GM23248 (cell line): ENCODE measurements at regions not wholly inside any gene's neighbourhood (a gene's known extent, or its start where the extent isn't known, plus 50 kb on each side); places are given as distances from the start of the nearest gene placed in this dataset.
"Not testable (repeated sequence)": the region's sequence is repeated elsewhere in the genome, so short reads cannot be mapped to it uniquely, and the experiment has no call there.

Experiments used
- DNase-seq: peaks from one replicate; pipeline ENCODE4 v3.0.0-alpha.2; 2015
- H2AFZ ChIP-seq: fragments of 200-600 bp; sonication (generic); 2 replicates; pipeline ENCODE4 v1.6.1; 2016; ENCODE audit warnings: antibody characterized with exemption
- H3F3A ChIP-seq: fragments of 200-600 bp; sonication (generic); 2 replicates; pipeline ENCODE4 v1.6.1; 2016; ENCODE audit warnings: mild to moderate bottlenecking, antibody characterized with exemption, mixed run types; ENCODE audit not compliant: insufficient read depth
- H3K27ac ChIP-seq: fragments of 200-600 bp; sonication (generic); 2 replicates; pipeline ENCODE4 v1.5.1; 2016; ENCODE audit warnings: mild to moderate bottlenecking
- H3K27me3 ChIP-seq: fragments of 200-600 bp; sonication (generic); replicated peaks from 2 replicates; pipeline ENCODE4 v1.6.1; 2016; ENCODE audit warnings: mild to moderate bottlenecking; ENCODE audit not compliant: insufficient read depth
- H3K36me3 ChIP-seq: fragments of 200-600 bp; sonication (generic); 2 replicates; pipeline ENCODE4 v1.6.1; 2016; ENCODE audit warnings: low read depth, mild to moderate bottlenecking
- H3K4me1 ChIP-seq: fragments of 200-600 bp; sonication (generic); 2 replicates; pipeline ENCODE4 v1.6.1; 2016; ENCODE audit warnings: mild to moderate bottlenecking; ENCODE audit not compliant: insufficient read depth
- H3K4me2 ChIP-seq: fragments of 200-600 bp; sonication (generic); one replicate; pipeline ENCODE4 v1.6.1; 2016; ENCODE audit warnings: mild to moderate bottlenecking; ENCODE audit not compliant: unreplicated experiment
- H3K4me3 ChIP-seq: fragments of 200-600 bp; sonication (generic); 2 replicates; pipeline ENCODE4 v1.5.1; 2016; ENCODE audit warnings: mild to moderate bottlenecking
- H3K79me2 ChIP-seq: fragments of 200-600 bp; sonication (generic); 2 replicates; pipeline ENCODE4 v1.6.1; 2016; ENCODE audit warnings: mild to moderate bottlenecking; ENCODE audit not compliant: insufficient read depth
- H3K9ac ChIP-seq: fragments of 200-600 bp; sonication (generic); 2 replicates; pipeline ENCODE4 v1.6.1; 2016; ENCODE audit warnings: mild to moderate bottlenecking
- H3K9me2 ChIP-seq: fragments of 200-600 bp; sonication (generic); 2 replicates; pipeline ENCODE4 v1.6.1; 2016; ENCODE audit warnings: mixed run types, mild to moderate bottlenecking, moderate library complexity; ENCODE audit not compliant: insufficient read depth
- H3K9me3 ChIP-seq: fragments of 200-600 bp; sonication (generic); one replicate; pipeline ENCODE4 v1.6.1; 2017; ENCODE audit warnings: low read depth
- H4K20me1 ChIP-seq: fragments of 200-600 bp; sonication (generic); 2 replicates; pipeline ENCODE4 v1.6.0; 2016; ENCODE audit not compliant: insufficient read depth
- EZH2 ChIP-seq: fragments of 200-600 bp; sonication (generic); IDR thresholded peaks from 2 replicates; pipeline ENCODE4 v1.6.1; 2018; ENCODE audit warnings: antibody characterized with exemption, mild to moderate bottlenecking; ENCODE audit not compliant: insufficient read depth, poor library complexity, severe bottlenecking
- EZH2phosphoT487 ChIP-seq: fragments of 200-600 bp; sonication (generic); IDR thresholded peaks from 2 replicates; pipeline ENCODE4 v1.6.1; 2018; ENCODE audit warnings: antibody characterized with exemption, moderate library complexity, mild to moderate bottlenecking, low read depth; ENCODE audit not compliant: insufficient read depth
- WGBS, 2 experiments: methylation state at CpG; one replicate each; pipeline ENCODE4 v1.1.6; 2015 to 2017; ENCODE audit warnings: low lambda C conversion rate in 2 of 2, low coverage in 1 of 2; ENCODE audit errors: missing lambda C conversion rate in 2 of 2; 5-methylcytosine and 5-hydroxymethylcytosine counted together
- in situ Hi-C: fragments of 300-500 bp; cut with MboI; formaldehyde crosslinking; loops from 2 replicates; pipeline ENCODE4 v1.15.0; 2020

DNA sequence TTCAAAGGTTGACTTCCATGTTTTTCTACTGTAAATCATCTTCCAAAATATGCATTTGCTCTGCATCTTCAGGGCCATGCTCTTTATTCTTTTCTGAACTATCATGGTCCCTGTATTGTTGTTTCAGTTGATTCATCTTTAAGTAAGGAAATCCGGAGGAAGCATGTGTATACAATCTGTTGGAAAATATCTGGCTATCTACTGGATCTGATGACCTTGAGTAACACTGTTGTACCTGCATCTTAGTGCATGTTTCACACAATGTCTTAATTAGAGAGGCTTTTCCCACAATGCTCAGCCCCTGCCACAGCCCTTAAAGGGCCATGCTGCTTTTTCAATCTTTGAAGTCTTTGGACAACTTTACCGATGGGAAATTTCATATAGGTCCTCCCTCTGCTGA, 61.8 kb upstream of the SH3RF1 start:
- Histone ChIP-seq H3K9ac (no peak overlapping the region), H3F3A (peaks cover 21% of the 10 kb centered on the region), H3K36me3 (no peaks in the 10 kb centered on the region), H3K27me3 (no peaks in the 10 kb centered on the region), H3K4me1 (peaks cover 18% of the 10 kb centered on the region), H3K79me2 (no peaks in the 10 kb centered on the region), H3K4me2 (no peak overlapping the region), H3K4me3 (no peak overlapping the region), H3K9me2 (no peaks in the 10 kb centered on the region), H2AFZ (no peak overlapping the region), H3K9me3 (no peaks in the 10 kb centered on the region), H4K20me1 (no peaks in the 10 kb centered on the region), H3K27ac (no peak overlapping the region)
- DNase-seq: no peak
- no peak for TF ChIP-seq EZH2
- in situ Hi-C loops: no loop called here
- WGBS, 2 experiments: 61 to 67% methylated on average over 2 of the region's 2 CpGs

DNA sequence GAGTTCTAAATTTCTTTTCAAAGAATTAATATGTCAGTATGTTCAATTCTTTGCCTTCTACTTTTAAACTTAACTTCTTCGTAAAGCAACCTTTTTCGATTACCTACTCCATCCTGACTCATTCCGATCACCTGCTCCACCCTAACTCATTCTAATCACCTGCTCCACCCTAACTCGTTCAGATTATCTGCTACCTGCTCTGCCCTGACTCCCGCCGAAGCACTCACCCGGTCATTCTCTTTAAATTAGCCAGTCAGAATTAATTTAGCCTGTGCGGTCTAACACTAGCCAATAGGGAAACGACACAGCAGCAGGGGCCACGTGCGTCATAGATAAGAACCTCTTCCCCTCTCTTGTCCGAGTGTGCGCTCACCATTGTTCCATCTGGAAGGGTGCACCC, 60.1 kb upstream of the SH3RF1 start:
- H3F3A ChIP-seq: peaks cover 6% of the 10 kb centered on the region; the same call in 1 of the 2 replicates
- H3K4me2 ChIP-seq: no peak overlapping the region
- H3K9ac ChIP-seq: no peak overlapping the region
- H3K36me3 ChIP-seq: no peaks in the 10 kb centered on the region
- WGBS, 2 experiments: 77 to 80% methylated on average over 13 of the region's 13 CpGs
- no peaks in the 10 kb centered on the region for H3K79me2 ChIP-seq
- DNase-seq: no peak
- H2AFZ ChIP-seq: no peak overlapping the region
- H3K4me3 ChIP-seq: no peak overlapping the region
- H4K20me1 ChIP-seq: no peaks in the 10 kb centered on the region
- H3K9me2 ChIP-seq: no peaks in the 10 kb centered on the region
- TF ChIP-seq EZH2phosphoT487 (no peak), EZH2 (no peak)
- H3K9me3 ChIP-seq: no peaks in the 10 kb centered on the region
- H3K27ac ChIP-seq: no peak overlapping the region
- in situ Hi-C loops: no loop called here
- no peaks in the 10 kb centered on the region for H3K27me3 ChIP-seq
- H3K4me1 ChIP-seq: peaks cover 11% of the 10 kb centered on the region

DNA sequence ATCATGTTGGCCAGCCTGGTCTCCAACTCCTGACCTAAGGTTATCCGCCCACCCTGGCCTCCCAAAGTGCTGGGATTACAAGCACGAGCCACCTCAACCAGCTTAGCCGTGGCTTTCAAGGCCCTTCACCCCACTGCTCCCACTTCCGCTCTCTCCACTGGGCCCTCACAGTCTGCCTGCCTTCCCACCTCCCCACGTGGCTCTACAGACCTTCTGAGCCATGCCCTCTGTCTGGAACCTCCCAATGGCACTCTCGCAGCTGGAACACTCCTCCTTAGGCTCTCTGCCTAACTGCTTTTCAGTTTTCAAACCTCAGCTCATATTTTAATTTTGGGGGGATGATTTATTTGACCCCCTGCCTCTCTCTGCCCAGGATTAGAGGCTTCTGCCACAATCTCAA, 59.3 kb upstream of the SH3RF1 start:
- Histone ChIP-seq H3K4me3 (no peak overlapping the region), H3K27me3 (no peaks in the 10 kb centered on the region), H3K4me2 (no peak overlapping the region), H3K9ac (no peak overlapping the region), H2AFZ (no peak overlapping the region), H3K36me3 (no peaks in the 10 kb centered on the region), H3K4me1 (peaks cover 5% of the 10 kb centered on the region), H3K9me2 (no peaks in the 10 kb centered on the region), H4K20me1 (no peaks in the 10 kb centered on the region), H3F3A (no peaks in the 10 kb centered on the region), H3K79me2 (no peaks in the 10 kb centered on the region), H3K27ac (no peak overlapping the region), H3K9me3 (no peaks in the 10 kb centered on the region)
- WGBS, 2 experiments: 70 to 73% methylated on average over 6 of the region's 6 CpGs
- TF ChIP-seq EZH2phosphoT487: no peak
- no peak for TF ChIP-seq EZH2
- no peak for DNase-seq
- in situ Hi-C loops: no loop called here

DNA sequence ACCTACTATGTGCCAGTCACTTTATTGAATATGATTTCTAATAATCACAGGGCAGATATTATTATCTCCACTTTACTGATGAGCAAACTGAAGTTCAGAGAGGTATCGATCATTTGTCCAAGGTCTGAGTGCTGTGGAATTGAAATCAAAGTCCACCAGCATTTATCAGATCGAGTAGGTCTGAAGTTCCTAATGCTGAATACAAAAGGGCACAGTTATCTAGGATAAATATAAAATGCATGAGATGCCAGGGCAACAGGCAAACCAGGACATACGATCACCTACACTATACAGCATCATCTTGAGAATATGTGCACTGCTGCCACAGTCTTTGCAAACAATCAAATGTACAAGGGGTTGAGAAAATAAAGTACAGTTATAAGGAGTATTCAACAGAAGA, 57.2 kb upstream of the SH3RF1 start:
- H3K9me3 ChIP-seq: no peaks in the 10 kb centered on the region
- no peak overlapping the region for H3K4me2 ChIP-seq
- H3K27ac ChIP-seq: no peak overlapping the region
- no peak overlapping the region for H2AFZ ChIP-seq
- H3F3A ChIP-seq: no peaks in the 10 kb centered on the region
- H3K4me3 ChIP-seq: no peak overlapping the region
- no peaks in the 10 kb centered on the region for H3K27me3 ChIP-seq
- no peaks in the 10 kb centered on the region for H3K36me3 ChIP-seq
- in situ Hi-C loops: no loop called here
- DNase-seq: no peak
- no peaks in the 10 kb centered on the region for H3K4me1 ChIP-seq
- H3K9ac ChIP-seq: no peak overlapping the region
- H3K79me2 ChIP-seq: no peaks in the 10 kb centered on the region
- no peaks in the 10 kb centered on the region for H4K20me1 ChIP-seq
- WGBS, 2 experiments: 89 to 95% methylated on average over 3 of the region's 3 CpGs
- no peak for TF ChIP-seq EZH2phosphoT487
- H3K9me2 ChIP-seq: no peaks in the 10 kb centered on the region

DNA sequence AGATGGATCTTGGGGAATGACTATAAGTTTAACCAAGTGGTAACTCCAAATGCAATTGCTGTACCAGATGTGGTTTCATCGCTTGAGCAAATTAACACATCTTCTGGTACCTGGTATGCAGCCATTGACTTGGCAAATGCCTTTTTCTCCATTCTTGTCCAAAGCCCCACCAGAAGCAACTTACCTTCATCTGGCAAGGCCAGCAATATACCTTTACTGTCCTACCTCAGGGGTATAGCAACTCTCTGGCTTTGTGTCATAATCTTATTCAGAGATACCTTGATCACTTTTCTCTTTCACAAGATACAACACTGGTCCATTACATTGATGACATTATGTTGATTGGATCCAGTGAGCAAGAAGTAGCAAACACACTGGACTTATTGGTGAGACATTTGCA, 53.2 kb upstream of the SH3RF1 start:
- DNase-seq, H3K9me3 ChIP-seq, H2AFZ ChIP-seq, H3K36me3 ChIP-seq, H3F3A ChIP-seq, in situ Hi-C loops, H3K79me2 ChIP-seq, H3K4me2 ChIP-seq, H3K4me3 ChIP-seq, H3K27me3 ChIP-seq, H4K20me1 ChIP-seq, H3K9ac ChIP-seq, H3K27ac ChIP-seq, H3K4me1 ChIP-seq, H3K9me2 ChIP-seq: not testable (repeated sequence)
- 100% methylated on average over 1 of the region's 1 CpG for WGBS, 2 experiments

DNA sequence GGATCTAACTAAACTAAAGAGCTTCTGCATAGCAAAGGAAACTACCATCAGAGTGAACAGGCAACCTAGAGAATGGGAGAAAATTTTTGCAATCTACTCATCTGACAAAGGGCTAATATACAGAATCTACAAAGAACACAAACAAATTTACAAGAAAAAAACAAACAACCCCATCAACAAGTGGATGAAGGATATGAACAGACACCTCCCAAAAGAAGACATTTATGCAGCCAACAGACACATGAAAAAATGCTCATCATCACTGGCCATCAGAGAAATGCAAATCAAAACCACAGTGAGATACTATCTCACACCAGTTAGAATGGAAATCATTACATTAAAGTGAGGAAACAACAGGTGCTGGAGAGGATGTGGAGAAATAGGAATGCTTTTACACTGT, 52.1 kb upstream of the SH3RF1 start:
- H3K27ac ChIP-seq, H3K9me3 ChIP-seq, H3K9ac ChIP-seq, H3K4me2 ChIP-seq, DNase-seq, H3K27me3 ChIP-seq, H3K4me1 ChIP-seq, H3K4me3 ChIP-seq, in situ Hi-C loops, H2AFZ ChIP-seq, H3F3A ChIP-seq, H3K36me3 ChIP-seq, H3K9me2 ChIP-seq, H4K20me1 ChIP-seq, H3K79me2 ChIP-seq: not testable (repeated sequence)
